ENCODE measurements at regions not wholly inside any gene's neighbourhood (a gene's known extent, or its start where the extent isn't known, plus 50 kb on each side); places are given as distances from the start of the nearest gene placed in this dataset.

- no peak for TF ChIP-seq CTCF (conservative IDR thresholded peaks at IDR 0.05; ENCODE audit: low read length)
- no peak for TF ChIP-seq EZH2phosphoT487 (IDR thresholded peaks at IDR 0.05; ENCODE audit: borderline replicate concordance, low read depth, low read length)
Measured at GRCh38 chr7:128188396-128189230, 52.5 kb upstream of the LEP start.
